A549 (cell line): ENCODE measurements at regions not wholly inside any gene's neighbourhood (a gene's known extent, or its start where the extent isn't known, plus 50 kb on each side); places are given as distances from the start of the nearest gene placed in this dataset.

Source experiments
- ATAC-seq, 2 experiments: fragments of 200-7000 bp in 1 of 2; fragments of >200 bp in 1 of 2; cut with Nextera tagmentation in 1 of 2; cut with Tn5 transposase in 1 of 2; 3 replicates each; pipeline versions ENCODE4 v1.8.0 to v1.9.1; 2018 to 2020; ENCODE audit warnings: mild to moderate bottlenecking in 1 of 2, moderate library complexity in 1 of 2
- CTCF ChIA-PET: fragments of 300-600 bp; sonication (Branson Sonifier 250); formaldehyde crosslinking; extraction: SDS; loops from one replicate; lab custom pipeline; 2021; ENCODE audit warnings: antibody characterized with exemption, inconsistent platforms; lab: Yijun Ruan, JAX
- POLR2A ChIA-PET: fragments of 350-600 bp; formaldehyde crosslinking; extraction: SDS; loops from one replicate; lab custom pipeline; 2021; ENCODE audit warnings: antibody characterized with exemption, inconsistent platforms; lab: Yijun Ruan, JAX
- DNase-seq, 2 experiments: peaks; one replicate each; pipeline versions ENCODE4 v3.0.0 to v3.0.0-alpha.2; 2011 to 2016; ENCODE audit warnings: low read depth in 1 of 2, low spot score in 1 of 2
- FAIRE-seq: peaks from 2 replicates; lab custom pipeline; 2011; peaks lifted over from hg19 to GRCh38; lab: Jason Lieb, UNC
- H3K27ac ChIP-seq, 2 experiments: fragments of >200 bp; sonication (Bioruptor Twin); formaldehyde crosslinking; 3 replicates each; pipeline ENCODE4 v1.5.1; 2016 to 2017
- H3K4me1 ChIP-seq: fragments of >200 bp; sonication (Bioruptor Twin); formaldehyde crosslinking; 3 replicates; pipeline ENCODE4 v1.6.1; 2016
- H3K4me2 ChIP-seq: fragments of >200 bp; sonication (Bioruptor Twin); formaldehyde crosslinking; 3 replicates; pipeline ENCODE4 v1.6.1; 2016
- H3K4me3 ChIP-seq: fragments of >200 bp; sonication (Bioruptor Twin); formaldehyde crosslinking; 3 replicates; pipeline ENCODE4 v1.5.1; 2016
- H3K9me3 ChIP-seq: fragments of >200 bp; sonication (Bioruptor Twin); formaldehyde crosslinking; 3 replicates; pipeline ENCODE4 v1.6.1; 2016
- CBX2 ChIP-seq: fragments of 200-600 bp; sonication (generic); IDR thresholded peaks from 2 replicates; pipeline ENCODE4 v1.6.1; 2016; ENCODE audit warnings: low read depth, mild to moderate bottlenecking, borderline replicate concordance
- CHD2 ChIP-seq: fragments of 150-350 bp; IDR thresholded peaks from 2 replicates; pipeline ENCODE4 v1.6.1; 2014; ENCODE audit warnings: low read length; ENCODE audit not compliant: partially characterized antibody
- EP300 ChIP-seq, 2 experiments: fragments of >200 bp; sonication (Bioruptor Twin); formaldehyde crosslinking; IDR thresholded peaks; 2 replicates in 1 of 2; 3 replicates in 1 of 2; pipeline ENCODE4 v1.6.1; 2016 to 2017
- FOSL2 ChIP-seq, 2 experiments: fragments of 450-650 bp in 1 of 2; fragments of >200 bp in 1 of 2; sonication (Bioruptor Twin) in 1 of 2; formaldehyde crosslinking; IDR thresholded peaks; 2 replicates each; pipeline versions ENCODE4 v1.5.0 to v1.6.1; 2016 to 2020; ENCODE audit warnings: mild to moderate bottlenecking in 1 of 2, moderate library complexity in 1 of 2
- FOXS1 ChIP-seq: fragments of 250-450 bp; sonication (Bioruptor Pico); IDR thresholded peaks from 2 replicates; pipeline ENCODE4 v1.5.0; 2020; ENCODE audit warnings: mild to moderate bottlenecking, moderate library complexity
- HDAC2 ChIP-seq: fragments of 200-600 bp; sonication (generic); IDR thresholded peaks from 2 replicates; pipeline ENCODE4 v1.6.1; 2016
- HEYL ChIP-seq: fragments of 250-450 bp; sonication (Bioruptor Pico); IDR thresholded peaks from 2 replicates; pipeline ENCODE4 v1.8.0; 2021; ENCODE audit warnings: mild to moderate bottlenecking, moderate library complexity
- HOXA7 ChIP-seq: fragments of 250-450 bp; sonication (Bioruptor Pico); IDR thresholded peaks from 2 replicates; pipeline ENCODE4 v1.5.0; 2020; ENCODE audit warnings: mild to moderate bottlenecking, moderate library complexity
- PHF8 ChIP-seq: fragments of 200-600 bp; sonication (generic); IDR thresholded peaks from 2 replicates; pipeline ENCODE4 v1.6.1; 2016; ENCODE audit warnings: low read depth, mild to moderate bottlenecking, antibody characterized with exemption, moderate library complexity, borderline replicate concordance
- RARB ChIP-seq: fragments of 250-450 bp; sonication (Bioruptor Pico); IDR thresholded peaks from 2 replicates; pipeline ENCODE4 v1.8.0; 2021; ENCODE audit warnings: mild to moderate bottlenecking, moderate library complexity
- RCOR1 ChIP-seq: fragments of 150-350 bp; IDR thresholded peaks from 2 replicates; pipeline ENCODE4 v1.6.1; 2014; ENCODE audit warnings: antibody characterized with exemption, low read length, low read depth
- RFX5 ChIP-seq: fragments of 450-650 bp; IDR thresholded peaks from 2 replicates; pipeline ENCODE4 v1.7.1; 2014; ENCODE audit warnings: antibody characterized with exemption, mild to moderate bottlenecking, moderate library complexity
- SMC3 ChIP-seq: fragments of >200 bp; sonication (Bioruptor Twin); formaldehyde crosslinking; IDR thresholded peaks from 3 replicates; pipeline ENCODE4 v1.6.1; 2018; ENCODE audit warnings: inconsistent platforms
- SREBF2 ChIP-seq: fragments of 450-650 bp; IDR thresholded peaks from 2 replicates; pipeline ENCODE4 v1.6.1; 2014; ENCODE audit warnings: mild to moderate bottlenecking, moderate library complexity
- ZFP36 ChIP-seq: fragments of 450-650 bp; IDR thresholded peaks from 2 replicates; pipeline ENCODE4 v1.6.1; 2014; ENCODE audit warnings: borderline replicate concordance; ENCODE audit not compliant: partially characterized antibody
- ZSCAN20 ChIP-seq: fragments of 250-450 bp; sonication (Bioruptor Pico); IDR thresholded peaks from 2 replicates; pipeline ENCODE4 v1.8.0; 2022; ENCODE audit warnings: mild to moderate bottlenecking, moderate library complexity
- WGBS: methylation state at CpG from one replicate; pipeline ENCODE4 v1.1.6; 2017; ENCODE audit errors: missing lambda C conversion rate; 5-methylcytosine and 5-hydroxymethylcytosine counted together
- TF ChIP-seq, protein P1 (sequence below): fragments of >200 bp; sonication (Bioruptor Twin); formaldehyde crosslinking; IDR thresholded peaks from 3 replicates; pipeline ENCODE4 v1.6.1; 2016
- TF ChIP-seq, protein P2 (sequence below): fragments of 450-650 bp; IDR thresholded peaks from 2 replicates; pipeline ENCODE4 v1.6.1; 2014; ENCODE audit warnings: antibody characterized with exemption
- TF ChIP-seq, protein P3 (sequence below): fragments of 150-350 bp; IDR thresholded peaks from 2 replicates; pipeline ENCODE4 v1.6.1; 2014; ENCODE audit warnings: low read depth, mild to moderate bottlenecking, low read length
- TF ChIP-seq, protein P4 (sequence below): IDR thresholded peaks from 2 replicates; pipeline ENCODE4 v1.6.1; 2012; ENCODE audit warnings: low read depth, borderline replicate concordance

DNA sequence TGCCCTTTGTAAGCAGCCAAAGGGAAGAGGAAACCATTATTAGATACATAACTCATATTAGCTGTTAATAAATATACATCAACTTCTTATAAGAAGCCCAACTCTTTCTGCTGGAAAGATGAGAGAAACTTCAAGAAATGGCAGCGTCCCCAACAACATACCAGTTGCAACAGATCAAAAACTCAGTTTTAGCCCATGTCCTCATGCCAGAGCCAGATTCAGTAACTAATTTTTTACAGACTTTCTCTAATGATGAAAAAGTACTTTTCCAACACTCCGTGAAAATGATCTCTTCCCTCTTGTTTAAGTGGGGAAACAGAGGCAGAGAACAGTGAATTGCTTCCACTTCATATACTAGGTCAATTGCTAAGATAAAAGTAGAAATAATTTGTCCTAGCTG is 206.8 kb upstream of the NUDT4 start:
- Histone ChIP-seq H3K4me3 (no peak overlapping the region), H3K4me2 (no peak overlapping the region), H3K4me1 (no peaks in the 10 kb centered on the region; the same call in 2 of the 3 replicates), H3K27ac (no peak overlapping the region), H3K9me3 (no peaks in the 10 kb centered on the region)
- TF ChIP-seq ZFP36 (no peak), SREBF2 (no peak), HDAC2 (no peak), RFX5 (no peak), FOXS1 (CRISPR knock-in tag) (no peak), SMC3 (no peak), CBX2 (no peak), FOSL2 (IDR thresholded peaks at IDR 0.05) (no peak), FOSL2 (CRISPR knock-in tag; IDR thresholded peaks at IDR 0.05) (no peak)
- TF ChIP-seq, protein P1, sequence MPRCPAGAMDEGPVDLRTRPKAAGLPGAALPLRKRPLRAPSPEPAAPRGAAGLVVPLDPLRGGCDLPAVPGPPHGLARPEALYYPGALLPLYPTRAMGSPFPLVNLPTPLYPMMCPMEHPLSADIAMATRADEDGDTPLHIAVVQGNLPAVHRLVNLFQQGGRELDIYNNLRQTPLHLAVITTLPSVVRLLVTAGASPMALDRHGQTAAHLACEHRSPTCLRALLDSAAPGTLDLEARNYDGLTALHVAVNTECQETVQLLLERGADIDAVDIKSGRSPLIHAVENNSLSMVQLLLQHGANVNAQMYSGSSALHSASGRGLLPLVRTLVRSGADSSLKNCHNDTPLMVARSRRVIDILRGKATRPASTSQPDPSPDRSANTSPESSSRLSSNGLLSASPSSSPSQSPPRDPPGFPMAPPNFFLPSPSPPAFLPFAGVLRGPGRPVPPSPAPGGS, result no peak
- no peak for DNase-seq
- ChIA-PET POLR2A (no interaction called here), CTCF (interaction anchor here (0.5 kb wide), 1 partner anchor 159 kb away, joined by 3 read pairs; no protein-coding TSS in a partner anchor)
- WGBS, result 72% methylated on average over 2 of the region's 2 CpGs
- ATAC-seq, result no peak
- FAIRE-seq, result no peak

DNA sequence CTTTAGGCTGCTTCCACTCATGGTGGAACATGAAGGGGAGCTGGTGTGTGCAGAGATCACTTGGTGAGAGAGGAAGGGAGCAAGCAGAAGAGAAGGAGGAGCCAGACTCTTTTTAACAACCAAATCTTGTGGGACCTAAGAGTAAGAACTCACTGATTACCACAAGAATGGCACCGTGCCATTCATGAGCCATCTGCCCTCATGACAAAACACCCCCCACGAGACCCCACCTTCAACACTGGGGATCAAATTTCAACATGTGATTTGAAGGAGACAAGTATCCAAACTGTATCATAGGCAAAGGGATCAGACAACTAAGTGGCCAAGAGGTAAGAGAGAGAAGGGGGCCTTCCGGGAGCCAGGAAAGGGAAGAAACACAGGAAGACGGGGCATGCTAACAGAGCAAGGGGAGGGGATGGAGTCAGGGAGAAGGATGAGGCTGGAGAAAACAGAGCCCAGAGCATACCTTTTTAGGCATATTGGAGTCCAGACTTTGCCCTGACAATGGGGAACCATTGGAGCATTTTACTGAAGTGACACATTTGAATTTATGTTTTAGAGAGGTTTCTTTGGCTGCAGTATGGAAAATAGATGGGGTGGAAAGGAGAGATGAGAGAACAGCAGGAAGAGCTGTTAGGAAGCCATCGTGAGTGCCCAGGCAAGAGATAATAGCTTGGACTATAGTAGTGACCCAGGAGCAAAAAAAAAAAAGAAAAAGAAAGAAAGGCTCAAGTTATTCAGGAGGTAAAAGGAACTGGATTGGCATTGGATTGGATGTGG is 204.4 kb upstream of the NUDT4 start:
- FAIRE-seq, result no peak
- TF ChIP-seq HEYL (CRISPR knock-in tag) (no peak), SREBF2 (no peak), PHF8 (no peak), ZFP36 (no peak), EP300 (IDR thresholded peaks at IDR 0.05) (no peak), RARB (CRISPR knock-in tag) (no peak), CBX2 (no peak), HDAC2 (no peak), RCOR1 (no peak), SMC3 (no peak), CHD2 (no peak), HOXA7 (CRISPR knock-in tag) (no peak), ZSCAN20 (CRISPR knock-in tag) (no peak), FOXS1 (CRISPR knock-in tag) (no peak), RFX5 (no peak)
- TF ChIP-seq, protein P2, sequence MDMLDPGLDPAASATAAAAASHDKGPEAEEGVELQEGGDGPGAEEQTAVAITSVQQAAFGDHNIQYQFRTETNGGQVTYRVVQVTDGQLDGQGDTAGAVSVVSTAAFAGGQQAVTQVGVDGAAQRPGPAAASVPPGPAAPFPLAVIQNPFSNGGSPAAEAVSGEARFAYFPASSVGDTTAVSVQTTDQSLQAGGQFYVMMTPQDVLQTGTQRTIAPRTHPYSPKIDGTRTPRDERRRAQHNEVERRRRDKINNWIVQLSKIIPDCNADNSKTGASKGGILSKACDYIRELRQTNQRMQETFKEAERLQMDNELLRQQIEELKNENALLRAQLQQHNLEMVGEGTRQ, result no peak
- TF ChIP-seq, protein P3, sequence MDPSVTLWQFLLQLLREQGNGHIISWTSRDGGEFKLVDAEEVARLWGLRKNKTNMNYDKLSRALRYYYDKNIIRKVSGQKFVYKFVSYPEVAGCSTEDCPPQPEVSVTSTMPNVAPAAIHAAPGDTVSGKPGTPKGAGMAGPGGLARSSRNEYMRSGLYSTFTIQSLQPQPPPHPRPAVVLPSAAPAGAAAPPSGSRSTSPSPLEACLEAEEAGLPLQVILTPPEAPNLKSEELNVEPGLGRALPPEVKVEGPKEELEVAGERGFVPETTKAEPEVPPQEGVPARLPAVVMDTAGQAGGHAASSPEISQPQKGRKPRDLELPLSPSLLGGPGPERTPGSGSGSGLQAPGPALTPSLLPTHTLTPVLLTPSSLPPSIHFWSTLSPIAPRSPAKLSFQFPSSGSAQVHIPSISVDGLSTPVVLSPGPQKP, result no peak
- TF ChIP-seq, protein P4, sequence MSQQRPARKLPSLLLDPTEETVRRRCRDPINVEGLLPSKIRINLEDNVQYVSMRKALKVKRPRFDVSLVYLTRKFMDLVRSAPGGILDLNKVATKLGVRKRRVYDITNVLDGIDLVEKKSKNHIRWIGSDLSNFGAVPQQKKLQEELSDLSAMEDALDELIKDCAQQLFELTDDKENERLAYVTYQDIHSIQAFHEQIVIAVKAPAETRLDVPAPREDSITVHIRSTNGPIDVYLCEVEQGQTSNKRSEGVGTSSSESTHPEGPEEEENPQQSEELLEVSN, result no peak
- TF ChIP-seq, protein P1, result no peak
- no peak for DNase-seq
- ChIA-PET CTCF (interaction anchor here (0.7 kb wide), 1 partner anchor 148 kb away, joined by 3 read pairs; no protein-coding TSS in a partner anchor), POLR2A (no interaction called here)
- no peak overlapping the region for H3K4me2 ChIP-seq
- ATAC-seq, result no peak
- H3K4me1 ChIP-seq, result no peaks in the 10 kb centered on the region; the same call in 2 of the 3 replicates
- no peaks in the 10 kb centered on the region for H3K9me3 ChIP-seq
- 46% methylated on average over 5 of the region's 5 CpGs for WGBS
- H3K4me3 ChIP-seq, result no peak overlapping the region
- no peak overlapping the region for H3K27ac ChIP-seq
